Activated CD4-positive, alpha-beta T cell treated with anti-CD3 and anti-CD28 coated beads, Interleukin-2, amount 10 ng/mL, durations not matched to agents 24 days and 14 days (primary cell): ENCODE measurements at regions not wholly inside any gene's neighbourhood (a gene's known extent, or its start where the extent isn't known, plus 50 kb on each side); places are given as distances from the start of the nearest gene placed in this dataset.
"Not testable (repeated sequence)": the region's sequence is repeated elsewhere in the genome, so short reads cannot be mapped to it uniquely, and the experiment has no call there.

Experiments used
- DNase-seq: peaks from one replicate; pipeline ENCODE4 v3.0.0; 2022
- H3K27ac Mint-ChIP-seq: one replicate; pipeline ENCODE4 v1.8.0; 2022; ENCODE audit warnings: mild to moderate bottlenecking, mixed read lengths
- H3K27me3 Mint-ChIP-seq: one replicate; pipeline ENCODE4 v1.8.0; 2022; ENCODE audit warnings: mixed read lengths
- H3K36me3 Mint-ChIP-seq: one replicate; pipeline ENCODE4 v1.8.0; 2022; ENCODE audit warnings: low read depth, mild to moderate bottlenecking, mixed read lengths
- H3K4me1 Mint-ChIP-seq: one replicate; pipeline ENCODE4 v1.8.0; 2021; ENCODE audit warnings: mixed read lengths
- H3K4me3 Mint-ChIP-seq: one replicate; pipeline ENCODE4 v1.8.0; 2022; ENCODE audit warnings: mild to moderate bottlenecking, moderate library complexity, mixed read lengths
- H3K9me3 Mint-ChIP-seq: one replicate; pipeline ENCODE4 v1.8.0; 2021; ENCODE audit warnings: mixed read lengths
- intact Hi-C: fragments of 100-400 bp; cut with micrococcal nuclease; formaldehyde crosslinking; loops from one replicate; pipeline ENCODE4 v1.15.1; 2023

DNA sequence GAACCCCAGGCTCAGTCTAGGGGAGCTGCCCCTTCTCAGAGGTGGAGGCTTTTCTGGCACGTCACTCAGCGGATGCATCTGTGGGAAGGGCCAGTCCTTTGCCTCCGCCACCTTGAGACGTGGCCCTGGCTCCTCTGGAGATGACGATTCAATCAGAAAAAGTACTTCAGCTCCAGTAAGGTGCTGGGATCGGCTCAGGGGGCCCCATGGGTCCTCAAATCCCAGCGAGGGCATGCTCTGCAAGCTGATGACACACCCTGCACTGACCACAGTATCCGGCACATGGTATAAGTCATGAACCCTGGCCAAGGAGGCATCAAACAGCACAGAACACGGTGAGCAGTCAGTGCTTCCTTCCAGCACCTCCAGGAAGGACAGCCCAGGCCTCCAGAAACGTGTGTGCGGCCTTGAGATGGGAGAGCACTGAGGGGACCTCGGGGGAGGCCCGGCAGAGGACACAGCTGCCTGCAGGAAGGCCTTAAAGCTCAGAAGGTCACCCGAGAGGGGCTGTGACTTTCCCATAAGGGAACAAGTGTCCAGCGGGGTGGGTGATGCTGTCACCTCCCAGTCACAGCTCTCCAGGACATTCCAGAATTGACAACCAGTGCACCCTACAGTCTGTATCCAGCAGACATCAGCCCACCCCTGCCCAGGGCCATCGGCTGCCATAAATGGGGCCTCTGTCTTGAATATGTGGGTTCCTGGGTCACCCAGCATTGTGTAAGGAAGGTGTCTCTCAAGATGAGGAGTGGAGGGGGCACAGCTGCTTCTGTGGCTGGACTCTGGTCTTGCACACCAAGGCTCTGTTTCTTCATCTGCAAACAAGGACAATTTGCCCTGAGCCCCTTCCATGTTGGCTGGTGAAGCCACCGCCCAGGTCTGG is 205.8 kb downstream of the NDUFA10 start:
- no peak for DNase-seq
- intact Hi-C loops: no loop called here

DNA sequence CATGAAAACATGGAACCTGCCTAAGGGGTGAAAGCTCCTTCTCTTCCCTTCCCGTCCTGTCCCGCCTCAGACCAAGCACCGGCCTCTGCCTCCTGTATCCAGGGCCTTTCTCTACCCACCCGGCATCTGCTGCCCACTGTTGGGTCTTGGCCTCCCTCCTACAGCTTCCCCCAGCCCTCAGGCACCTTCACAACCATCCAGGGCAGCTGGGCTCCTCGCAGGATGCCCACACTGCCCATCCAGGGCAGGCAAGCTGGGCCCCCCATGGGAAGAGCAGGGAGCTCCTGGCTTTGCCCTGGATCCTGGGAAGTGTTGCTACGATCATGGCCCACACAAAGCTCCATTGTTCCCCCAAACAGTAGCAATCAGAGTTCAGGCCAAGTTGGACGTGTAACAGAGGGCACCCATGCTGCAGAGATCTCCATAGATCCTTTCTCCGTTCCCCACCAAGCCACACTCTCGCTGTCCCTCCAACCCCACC is 206.6 kb downstream of the NDUFA10 start:
- H3K4me1 Mint-ChIP-seq: no peaks in the 10 kb centered on the region
- H3K27me3 Mint-ChIP-seq: no peaks in the 10 kb centered on the region
- H3K36me3 Mint-ChIP-seq: no peaks in the 10 kb centered on the region
- H3K9me3 Mint-ChIP-seq: no peaks in the 10 kb centered on the region
- H3K27ac Mint-ChIP-seq: no peak overlapping the region
- intact Hi-C loops: no loop called here
- no peak overlapping the region for H3K4me3 Mint-ChIP-seq
- no peak for DNase-seq

More for the DNA sequence above, 205.8 kb downstream of the NDUFA10 start:
- no peak overlapping the region for H3K27ac Mint-ChIP-seq
- H3K4me3 Mint-ChIP-seq: no peak overlapping the region
- H3K9me3 Mint-ChIP-seq: no peaks in the 10 kb centered on the region
- no peaks in the 10 kb centered on the region for H3K36me3 Mint-ChIP-seq
- peaks cover under 1% of the 10 kb centered on the region for H3K27me3 Mint-ChIP-seq
- H3K4me1 Mint-ChIP-seq: no peaks in the 10 kb centered on the region

DNA sequence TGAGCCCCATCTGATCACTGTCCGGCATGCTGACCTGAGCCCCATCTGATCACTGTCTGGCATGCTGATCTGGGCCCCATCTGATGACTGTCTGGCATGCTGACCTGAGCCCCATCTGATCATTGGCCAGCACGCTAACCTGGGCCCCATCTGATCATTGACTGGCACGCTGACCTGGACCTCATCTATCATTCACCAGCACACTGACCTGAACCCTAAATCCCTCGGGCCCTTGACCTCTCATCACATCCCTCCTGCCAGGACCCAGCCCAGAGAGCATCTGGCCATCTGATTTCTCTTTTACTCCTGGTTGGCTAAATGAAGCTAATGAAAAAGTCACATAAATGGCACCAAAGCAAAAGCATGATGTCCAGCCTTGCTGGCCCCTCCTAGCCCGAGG is 207.1 kb downstream of the NDUFA10 start:
- no peaks in the 10 kb centered on the region for H3K9me3 Mint-ChIP-seq

DNA sequence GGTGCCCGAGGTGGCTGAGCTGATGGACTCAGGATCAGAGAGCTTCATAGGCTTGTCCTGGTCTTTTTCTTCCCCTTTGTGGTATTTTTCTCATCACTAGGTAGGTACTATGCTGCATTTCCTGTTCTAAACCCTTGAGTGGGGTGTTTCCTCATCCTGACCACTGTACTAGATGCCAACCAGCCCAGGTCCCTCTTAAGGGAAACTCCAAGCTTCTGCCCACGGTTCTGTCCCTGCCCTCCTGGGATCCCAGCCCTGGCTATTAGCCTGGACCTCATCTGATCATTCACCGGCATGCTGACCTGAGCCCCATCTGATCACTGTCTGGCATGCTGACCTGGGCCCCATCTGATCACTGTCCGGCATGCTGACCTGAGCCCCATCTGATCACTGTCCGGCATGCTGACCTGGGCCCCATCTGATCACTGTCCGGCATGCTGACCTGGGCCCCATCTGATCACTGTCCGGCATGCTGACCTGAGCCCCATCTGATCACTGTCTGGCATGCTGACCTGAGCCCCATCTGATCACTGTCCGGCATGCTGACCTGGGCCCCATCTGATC is 207.6 kb downstream of the NDUFA10 start:
- H3K4me3 Mint-ChIP-seq, H3K27me3 Mint-ChIP-seq, H3K4me1 Mint-ChIP-seq, H3K36me3 Mint-ChIP-seq, H3K27ac Mint-ChIP-seq, intact Hi-C loops, H3K9me3 Mint-ChIP-seq, DNase-seq: not testable (repeated sequence)

More for the DNA sequence above, 207.1 kb downstream of the NDUFA10 start:
- H3K27ac Mint-ChIP-seq: no peak overlapping the region
- H3K27me3 Mint-ChIP-seq: no peaks in the 10 kb centered on the region
- no peaks in the 10 kb centered on the region for H3K4me1 Mint-ChIP-seq
- no peak overlapping the region for H3K4me3 Mint-ChIP-seq
- no peak for DNase-seq
- no peaks in the 10 kb centered on the region for H3K36me3 Mint-ChIP-seq
- intact Hi-C loops: no loop called here

DNA sequence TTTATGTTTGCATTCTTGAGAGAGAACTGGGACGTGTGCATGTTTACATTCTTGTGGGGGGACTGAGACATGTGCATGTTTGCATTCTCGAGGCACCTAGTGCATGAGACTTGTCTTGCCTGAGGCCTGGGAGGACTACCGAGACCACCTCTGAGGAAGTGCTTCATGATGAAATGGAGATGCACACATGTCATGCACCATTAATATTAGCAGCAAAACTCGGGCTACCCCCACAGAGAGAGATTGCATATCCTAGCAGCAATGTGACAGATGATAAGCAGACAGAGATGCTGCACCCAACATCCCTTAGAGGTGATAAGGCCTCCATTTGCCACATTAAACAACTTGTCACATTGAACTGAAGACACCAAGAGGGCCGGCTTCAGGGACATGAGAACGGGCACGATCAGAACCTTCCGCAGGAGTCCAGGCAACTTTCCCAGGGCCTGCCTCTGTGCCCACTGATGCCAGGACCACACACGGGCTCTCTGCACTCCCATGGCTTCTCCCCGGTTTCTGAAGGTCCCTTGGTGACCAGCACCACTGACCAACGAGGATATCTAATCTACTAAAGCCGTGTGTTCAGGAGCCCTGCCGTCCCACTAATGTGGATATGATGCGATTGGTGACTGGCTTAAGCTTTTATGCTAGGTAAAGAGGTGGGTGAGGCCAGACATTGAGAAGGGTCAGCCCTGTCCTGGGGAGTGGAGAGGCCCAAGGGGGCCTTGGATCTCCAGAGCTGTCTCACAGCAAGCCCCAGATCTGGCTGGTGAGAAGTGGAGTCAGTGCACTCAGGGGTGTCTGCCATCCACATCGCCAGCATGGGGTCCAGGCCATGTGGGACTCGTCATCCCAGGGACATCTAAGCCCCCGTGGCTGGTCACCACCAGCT is 208.3 kb downstream of the NDUFA10 start:
- Mint-ChIP-seq H3K36me3 (no peaks in the 10 kb centered on the region), H3K4me1 (no peaks in the 10 kb centered on the region), H3K9me3 (no peaks in the 10 kb centered on the region), H3K27ac (no peak overlapping the region), H3K4me3 (no peak overlapping the region), H3K27me3 (no peaks in the 10 kb centered on the region)
- DNase-seq: no peak
- intact Hi-C loops: no loop called here

DNA sequence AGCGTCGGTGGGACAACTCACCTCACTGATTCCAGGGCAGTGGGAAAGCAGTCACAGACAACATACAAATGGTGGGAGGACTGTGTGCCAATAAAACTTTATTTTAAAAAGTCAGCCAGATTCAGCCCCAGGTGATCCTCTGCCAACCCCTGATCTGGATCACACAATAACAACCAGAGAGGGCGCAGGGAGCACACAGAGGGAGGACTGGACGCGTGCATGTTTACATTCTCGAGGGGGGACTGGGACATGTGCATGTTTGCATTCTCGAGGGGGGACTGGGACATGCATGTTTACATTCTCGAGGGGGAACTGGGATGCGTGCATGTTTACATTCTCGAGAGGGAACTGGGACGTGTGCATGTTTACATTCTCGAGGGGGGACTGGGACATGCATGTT is 209.5 kb downstream of the NDUFA10 start:
- Mint-ChIP-seq H3K4me1 (no peaks in the 10 kb centered on the region), H3K4me3 (no peak overlapping the region), H3K27me3 (no peaks in the 10 kb centered on the region), H3K36me3 (no peaks in the 10 kb centered on the region), H3K9me3 (no peaks in the 10 kb centered on the region), H3K27ac (no peak overlapping the region)
- intact Hi-C loops: no loop called here
- DNase-seq: no peak

DNA sequence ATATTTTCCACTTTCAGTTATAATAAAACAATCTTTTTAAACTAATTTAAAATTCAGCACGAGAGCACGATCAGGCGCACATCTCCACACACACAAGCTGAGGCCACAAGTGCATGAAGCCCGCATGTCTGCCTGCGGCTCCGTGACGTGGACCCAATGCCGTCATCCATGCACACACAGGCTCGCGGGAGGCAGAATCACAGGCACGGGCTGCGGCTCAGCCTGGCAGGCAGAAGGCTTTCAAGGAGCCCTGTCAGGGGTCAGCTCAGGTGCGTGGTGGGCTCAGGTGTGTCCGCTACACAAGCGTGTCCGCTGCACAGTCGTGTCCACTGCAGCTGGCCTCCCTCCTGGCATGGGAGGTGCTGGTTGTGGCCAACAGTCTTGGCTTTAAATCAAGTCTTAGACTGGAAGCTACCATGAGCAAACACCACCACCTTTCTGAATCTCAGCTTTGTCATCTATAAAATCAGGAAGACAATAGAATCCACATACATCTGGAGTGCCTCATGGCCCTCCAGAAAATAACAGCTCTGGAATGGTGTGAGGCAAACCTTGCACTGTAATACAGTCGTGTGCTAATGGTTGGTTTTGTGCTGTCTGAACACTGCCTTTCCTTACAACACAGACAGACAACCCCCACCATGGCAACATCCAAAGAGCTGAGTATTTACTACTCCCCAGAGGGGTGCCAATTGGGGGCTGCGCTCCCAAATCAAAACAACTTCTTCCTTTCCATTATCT is 210.1 kb downstream of the NDUFA10 start:
- Mint-ChIP-seq H3K36me3 (no peaks in the 10 kb centered on the region), H3K4me1 (no peaks in the 10 kb centered on the region), H3K27me3 (no peaks in the 10 kb centered on the region)

DNA sequence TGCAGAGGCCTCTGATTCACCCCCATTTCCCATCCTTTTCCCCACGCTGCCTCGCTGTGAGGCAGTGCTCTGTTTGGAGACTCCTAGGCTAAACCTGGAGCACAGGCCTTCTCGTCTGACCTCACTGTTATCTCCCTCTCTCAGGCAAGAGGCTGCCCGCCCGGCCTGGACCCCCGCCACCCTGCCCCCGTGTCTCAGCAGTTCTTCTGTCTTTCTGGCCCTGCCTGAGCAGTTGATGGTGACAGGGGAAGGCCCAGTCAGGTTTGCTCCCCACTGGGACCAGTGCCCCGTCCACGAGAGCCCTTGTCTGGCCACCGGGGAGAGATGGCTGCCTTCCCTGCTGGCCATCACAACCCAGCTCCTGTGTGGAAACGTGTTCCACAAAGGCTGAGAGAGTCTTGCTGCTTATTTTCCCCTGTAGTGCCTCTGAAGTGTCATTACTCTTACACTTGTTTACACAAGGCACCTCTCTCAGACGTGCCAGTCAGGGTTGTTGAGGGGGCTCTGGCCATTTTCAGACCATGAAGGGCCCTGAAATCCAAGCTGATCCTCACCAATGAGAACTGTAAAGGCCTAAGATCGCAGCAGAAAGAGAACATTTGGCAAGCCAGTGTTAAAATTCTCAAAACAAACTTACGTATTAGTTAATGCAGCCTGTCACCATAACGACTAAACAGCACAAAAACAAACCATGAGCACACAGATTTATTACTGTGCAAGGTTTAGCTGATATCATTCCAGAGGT is 210.9 kb downstream of the NDUFA10 start:
- Mint-ChIP-seq H3K36me3 (no peaks in the 10 kb centered on the region), H3K4me3 (no peak overlapping the region), H3K27me3 (no peaks in the 10 kb centered on the region), H3K9me3 (no peaks in the 10 kb centered on the region), H3K27ac (no peak overlapping the region), H3K4me1 (no peaks in the 10 kb centered on the region)
- no peak for DNase-seq
- intact Hi-C loops: no loop called here

More for the DNA sequence above, 210.1 kb downstream of the NDUFA10 start:
- H3K27ac Mint-ChIP-seq: no peak overlapping the region
- intact Hi-C loops: no loop called here
- no peaks in the 10 kb centered on the region for H3K9me3 Mint-ChIP-seq
- DNase-seq: no peak
- H3K4me3 Mint-ChIP-seq: no peak overlapping the region

DNA sequence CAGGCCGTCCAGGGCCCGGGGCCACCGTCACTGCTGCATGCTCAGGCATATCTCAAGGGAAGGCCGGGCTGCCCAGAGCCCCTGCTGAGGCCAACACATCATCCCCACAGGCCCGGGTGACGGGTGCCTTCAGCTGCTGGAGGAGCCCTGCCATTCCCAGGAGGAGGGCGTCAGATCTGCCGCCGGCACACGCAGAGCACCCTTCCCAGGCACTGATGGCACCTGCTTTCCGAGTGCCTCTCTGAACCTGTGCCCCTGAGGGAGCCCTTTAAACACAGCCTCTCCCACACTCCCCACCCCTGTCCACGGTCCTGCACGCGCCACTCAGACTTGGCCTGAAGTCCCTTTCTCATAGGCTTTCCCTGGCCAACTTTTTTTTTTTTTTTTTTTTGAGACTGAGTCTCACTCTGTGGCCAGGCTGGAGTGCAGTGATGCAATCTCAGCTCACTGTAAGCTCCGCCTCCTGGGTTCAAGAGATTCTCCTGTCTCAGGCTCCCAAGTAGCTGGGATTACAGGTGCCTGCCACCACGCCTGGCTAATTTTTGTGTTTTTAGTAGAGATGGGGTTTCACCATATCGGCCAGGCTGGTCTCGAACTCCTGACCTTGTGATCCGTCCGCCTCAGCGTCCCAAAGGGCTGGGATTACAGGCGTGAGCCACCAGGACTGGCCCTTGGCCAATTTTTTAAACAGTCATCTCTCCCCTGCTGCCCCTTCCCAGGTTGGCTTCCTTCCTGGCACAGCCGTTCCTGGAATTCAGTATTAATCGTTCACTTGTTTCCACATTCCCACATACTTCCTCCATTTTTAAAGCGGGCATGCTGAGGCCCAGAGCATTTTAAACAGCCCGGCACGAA is 211.7 kb downstream of the NDUFA10 start:
- Mint-ChIP-seq H3K9me3 (no peaks in the 10 kb centered on the region), H3K27me3 (no peaks in the 10 kb centered on the region), H3K36me3 (no peaks in the 10 kb centered on the region), H3K4me1 (no peaks in the 10 kb centered on the region), H3K4me3 (no peak overlapping the region), H3K27ac (no peak overlapping the region)
- intact Hi-C loops: no loop called here
- DNase-seq: no peak

DNA sequence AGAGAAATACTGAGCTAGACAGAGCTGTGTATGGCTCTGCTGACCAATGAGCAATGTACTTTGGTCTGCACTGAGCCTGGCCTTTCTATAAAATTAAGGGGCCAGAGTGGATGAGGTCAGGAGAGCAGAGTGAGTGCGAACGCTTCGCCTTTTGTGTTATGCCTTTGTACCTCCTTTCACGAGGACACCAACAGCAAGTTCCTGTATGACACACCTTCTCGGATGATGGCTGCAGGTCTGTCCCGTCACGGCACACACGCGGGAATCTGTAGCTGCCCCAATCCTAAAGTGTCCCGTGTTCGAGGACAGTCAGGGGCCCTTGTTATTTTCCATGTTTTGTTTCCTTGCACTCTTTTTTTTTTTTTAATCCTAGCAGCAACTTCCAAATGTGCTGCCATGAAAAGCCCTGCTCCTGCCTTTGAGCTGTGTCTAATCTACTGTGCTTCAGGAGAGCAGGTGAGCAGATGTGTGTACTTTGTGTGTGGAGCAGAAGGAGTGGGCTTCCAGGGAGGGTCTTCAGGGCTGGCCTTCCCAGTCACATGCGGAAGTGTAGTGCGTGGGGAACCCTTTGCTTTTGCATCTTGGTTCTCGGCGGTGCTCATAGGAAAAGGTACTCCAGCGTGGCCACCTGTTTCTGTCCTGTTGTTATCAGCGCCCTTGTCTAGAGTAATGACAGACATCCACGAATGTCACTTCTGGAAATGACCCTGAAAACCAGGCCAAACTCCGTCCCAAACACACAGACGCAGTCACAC is 213.2 kb downstream of the NDUFA10 start:
- no peak for DNase-seq
- Mint-ChIP-seq H3K36me3 (no peaks in the 10 kb centered on the region), H3K4me1 (no peaks in the 10 kb centered on the region), H3K27ac (no peak overlapping the region), H3K4me3 (no peak overlapping the region), H3K27me3 (no peaks in the 10 kb centered on the region), H3K9me3 (no peaks in the 10 kb centered on the region)
- intact Hi-C loops: no loop called here

DNA sequence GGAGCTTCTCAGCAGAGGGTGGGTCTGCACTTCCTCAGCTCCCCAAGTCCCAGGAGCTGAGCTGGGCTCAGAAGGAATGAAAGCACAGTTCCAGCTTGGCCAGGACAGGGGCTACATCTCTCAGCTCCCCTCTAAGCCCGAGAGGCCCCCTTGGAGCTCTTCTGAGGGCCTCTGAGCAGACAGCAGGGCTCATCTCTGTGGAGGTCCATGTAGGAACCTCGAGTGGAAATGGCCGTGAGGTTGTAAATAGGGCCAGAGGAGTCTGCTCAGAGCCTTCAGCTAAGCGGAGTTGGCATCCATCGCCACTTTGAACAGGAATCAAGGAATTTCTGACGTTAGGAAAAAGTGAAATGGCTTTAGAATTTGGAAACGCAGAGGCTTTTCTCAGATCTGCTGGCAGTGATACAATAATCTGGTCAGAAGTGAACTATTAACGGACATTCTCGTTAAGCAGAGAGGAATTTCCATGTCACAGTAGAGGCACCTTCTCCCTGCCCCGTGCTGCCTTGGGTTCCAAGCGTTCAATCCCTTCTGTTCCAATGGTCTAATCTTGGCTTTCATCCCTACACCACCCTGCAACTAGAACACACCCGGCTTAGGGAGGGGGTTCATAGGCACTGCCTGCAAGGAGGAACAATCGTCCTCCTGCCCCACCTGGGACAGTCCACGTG is 213.9 kb downstream of the NDUFA10 start:
- Mint-ChIP-seq H3K27me3 (no peaks in the 10 kb centered on the region), H3K4me3 (no peak overlapping the region), H3K27ac (no peak overlapping the region), H3K9me3 (no peaks in the 10 kb centered on the region), H3K36me3 (no peaks in the 10 kb centered on the region), H3K4me1 (no peaks in the 10 kb centered on the region)
- DNase-seq: no peak
- intact Hi-C loops: no loop called here
